Suprapubic skin (tissue), 3 donors: ENCODE measurements at regions not wholly inside any gene's neighbourhood (a gene's known extent, or its start where the extent isn't known, plus 50 kb on each side); places are given as distances from the start of the nearest gene placed in this dataset.

Experiments used
- CTCF ChIP-seq, 2 donors: fragments of 200-600 bp in 1 of 2; fragments of 450-650 bp in 1 of 2; sonication (generic) in 1 of 2; IDR thresholded peaks; one replicate each; pipeline ENCODE4 v1.5.1; 2016 to 2019; ENCODE audit warnings: antibody characterized with exemption in 2 of 2, mild to moderate bottlenecking in 1 of 2, moderate library complexity in 1 of 2
- EP300 ChIP-seq: sonication (generic); formaldehyde crosslinking; IDR thresholded peaks from one replicate; pipeline ENCODE4 v1.6.1; 2017; ENCODE audit warnings: antibody characterized with exemption
- POLR2A ChIP-seq, 2 donors: fragments of 450-650 bp; IDR thresholded peaks; one replicate each; pipeline ENCODE4 v1.6.1; 2017; ENCODE audit warnings: antibody characterized with exemption in 2 of 2, mild to moderate bottlenecking in 2 of 2, moderate library complexity in 2 of 2

- TF ChIP-seq CTCF (IDR thresholded peaks at IDR 0.05) (no peak), POLR2A (IDR thresholded peaks at IDR 0.05) (no peak), EP300 (no peak)
These were observed 219.3 kb upstream of the GGTLC1 start for GRCh38 chr20:24207803-24208300.
